Natural killer cell (primary cell): ENCODE measurements at regions not wholly inside any gene's neighbourhood (a gene's known extent, or its start where the extent isn't known, plus 50 kb on each side); places are given as distances from the start of the nearest gene placed in this dataset.

ENCODE experiments used
- ATAC-seq, 3 donors: fragments of 150-1000 bp in 2 of 3; fragments of 200-7000 bp in 1 of 3; cut with Tn5 transposase; 1 replicate in 1 of 3; 2 replicates in 2 of 3; pipeline ENCODE4 v1.10.0; 2021; ENCODE audit warnings: mild to moderate bottlenecking in 2 of 3, moderate library complexity in 2 of 3
- DNase-seq, 2 donors: peaks; one replicate each; pipeline versions ENCODE4 v3.0.0 to v3.0.0-alpha.2; 2013 to 2021; ENCODE audit warnings: mixed read lengths in 1 of 2
- H3K27ac ChIP-seq: one replicate; pipeline ENCODE4 v1.5.1; 2013; ENCODE audit warnings: mild to moderate bottlenecking, low read length
- H3K27me3 ChIP-seq: one replicate; pipeline ENCODE4 v1.6.1; 2013; ENCODE audit warnings: low read length; ENCODE audit not compliant: control insufficient read depth, insufficient read depth
- H3K36me3 ChIP-seq: one replicate; pipeline ENCODE4 v1.6.1; 2013; ENCODE audit warnings: low read length; ENCODE audit not compliant: control insufficient read depth, insufficient read depth
- H3K4me1 ChIP-seq: one replicate; pipeline ENCODE4 v1.6.1; 2013; ENCODE audit warnings: low read length; ENCODE audit not compliant: control insufficient read depth, insufficient read depth
- H3K4me3 ChIP-seq: one replicate; pipeline ENCODE4 v1.5.1; 2013; ENCODE audit warnings: low read length
- H3K9me3 ChIP-seq: one replicate; pipeline ENCODE4 v1.6.1; 2013; ENCODE audit warnings: low read length; ENCODE audit not compliant: control insufficient read depth, insufficient read depth
- H3K27ac Mint-ChIP-seq, 2 donors: one replicate each; pipeline ENCODE4 v1.8.0; 2022; ENCODE audit warnings: mild to moderate bottlenecking in 2 of 2, mixed read lengths in 2 of 2, moderate library complexity in 1 of 2
- H3K27me3 Mint-ChIP-seq, 2 donors: one replicate each; pipeline ENCODE4 v1.8.0; 2022; ENCODE audit warnings: low read depth in 2 of 2, mixed read lengths in 2 of 2
- H3K36me3 Mint-ChIP-seq: one replicate; pipeline ENCODE4 v1.8.0; 2022; ENCODE audit warnings: mixed read lengths
- H3K4me1 Mint-ChIP-seq, 2 donors: one replicate each; pipeline ENCODE4 v1.8.0; 2022; ENCODE audit warnings: mixed read lengths in 2 of 2
- H3K4me3 Mint-ChIP-seq: one replicate; pipeline ENCODE4 v1.8.0; 2022; ENCODE audit warnings: mild to moderate bottlenecking, moderate library complexity, mixed read lengths
- H3K9me3 Mint-ChIP-seq, 2 donors: one replicate each; pipeline ENCODE4 v1.8.0; 2022; ENCODE audit warnings: mixed read lengths in 2 of 2
- WGBS: methylation state at CpG from one replicate; pipeline ENCODE4 v1.1.7; 2013; ENCODE audit warnings: missing lambda C conversion rate; ENCODE audit not compliant: insufficient coverage; 5-methylcytosine and 5-hydroxymethylcytosine counted together
- intact Hi-C: fragments of 100-400 bp; cut with micrococcal nuclease; formaldehyde crosslinking; loops from one replicate; pipeline ENCODE4 v1.14.2; 2022
- TF ChIP-seq, protein P1 (sequence below): fragments of 200-600 bp; IDR thresholded peaks from one replicate; pipeline ENCODE4 v1.8.0; 2022; ENCODE audit warnings: antibody characterized with exemption

DNA sequence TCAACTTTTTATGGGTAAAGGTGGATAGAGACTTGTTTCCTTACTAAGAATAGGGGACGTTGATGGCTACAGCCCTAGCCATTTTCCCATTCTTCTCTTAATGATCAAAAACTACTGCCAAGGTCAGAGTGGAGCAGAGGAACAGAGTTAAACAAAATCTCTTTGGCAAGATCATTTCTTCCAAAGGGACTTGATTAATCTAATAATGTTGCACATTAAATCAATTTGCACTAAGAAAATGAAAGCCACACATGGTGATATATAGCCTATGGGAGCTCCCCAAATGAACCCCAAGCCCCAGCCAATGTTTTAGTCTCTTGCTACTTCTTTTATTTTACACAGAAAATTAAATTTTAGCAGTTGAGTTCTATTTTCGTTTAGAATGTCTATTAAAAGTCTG is 954.5 kb upstream of the SOX9 start:
- Mint-ChIP-seq H3K4me1 (no peaks in the 10 kb centered on the region), H3K36me3 (no peaks in the 10 kb centered on the region), H3K4me3 (no peak overlapping the region), H3K9me3 (peaks cover 11 to 13% of the 10 kb centered on the region in 2 donors), H3K27ac (no peak overlapping the region), H3K27me3 (no peaks in the 10 kb centered on the region)
- DNase-seq (no peak), ATAC-seq (no peak)
- Histone ChIP-seq H3K36me3 (no peaks in the 10 kb centered on the region), H3K27me3 (no peaks in the 10 kb centered on the region), H3K27ac (no peak overlapping the region), H3K9me3 (no peaks in the 10 kb centered on the region), H3K4me3 (no peak overlapping the region), H3K4me1 (no peaks in the 10 kb centered on the region)
- TF ChIP-seq, protein P1, sequence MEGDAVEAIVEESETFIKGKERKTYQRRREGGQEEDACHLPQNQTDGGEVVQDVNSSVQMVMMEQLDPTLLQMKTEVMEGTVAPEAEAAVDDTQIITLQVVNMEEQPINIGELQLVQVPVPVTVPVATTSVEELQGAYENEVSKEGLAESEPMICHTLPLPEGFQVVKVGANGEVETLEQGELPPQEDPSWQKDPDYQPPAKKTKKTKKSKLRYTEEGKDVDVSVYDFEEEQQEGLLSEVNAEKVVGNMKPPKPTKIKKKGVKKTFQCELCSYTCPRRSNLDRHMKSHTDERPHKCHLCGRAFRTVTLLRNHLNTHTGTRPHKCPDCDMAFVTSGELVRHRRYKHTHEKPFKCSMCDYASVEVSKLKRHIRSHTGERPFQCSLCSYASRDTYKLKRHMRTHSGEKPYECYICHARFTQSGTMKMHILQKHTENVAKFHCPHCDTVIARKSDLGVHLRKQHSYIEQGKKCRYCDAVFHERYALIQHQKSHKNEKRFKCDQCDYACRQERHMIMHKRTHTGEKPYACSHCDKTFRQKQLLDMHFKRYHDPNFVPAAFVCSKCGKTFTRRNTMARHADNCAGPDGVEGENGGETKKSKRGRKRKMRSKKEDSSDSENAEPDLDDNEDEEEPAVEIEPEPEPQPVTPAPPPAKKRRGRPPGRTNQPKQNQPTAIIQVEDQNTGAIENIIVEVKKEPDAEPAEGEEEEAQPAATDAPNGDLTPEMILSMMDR: no peak
- intact Hi-C loops: no loop called here
- no CpG with 5 or more reads among the region's 2 CpGs for WGBS

DNA sequence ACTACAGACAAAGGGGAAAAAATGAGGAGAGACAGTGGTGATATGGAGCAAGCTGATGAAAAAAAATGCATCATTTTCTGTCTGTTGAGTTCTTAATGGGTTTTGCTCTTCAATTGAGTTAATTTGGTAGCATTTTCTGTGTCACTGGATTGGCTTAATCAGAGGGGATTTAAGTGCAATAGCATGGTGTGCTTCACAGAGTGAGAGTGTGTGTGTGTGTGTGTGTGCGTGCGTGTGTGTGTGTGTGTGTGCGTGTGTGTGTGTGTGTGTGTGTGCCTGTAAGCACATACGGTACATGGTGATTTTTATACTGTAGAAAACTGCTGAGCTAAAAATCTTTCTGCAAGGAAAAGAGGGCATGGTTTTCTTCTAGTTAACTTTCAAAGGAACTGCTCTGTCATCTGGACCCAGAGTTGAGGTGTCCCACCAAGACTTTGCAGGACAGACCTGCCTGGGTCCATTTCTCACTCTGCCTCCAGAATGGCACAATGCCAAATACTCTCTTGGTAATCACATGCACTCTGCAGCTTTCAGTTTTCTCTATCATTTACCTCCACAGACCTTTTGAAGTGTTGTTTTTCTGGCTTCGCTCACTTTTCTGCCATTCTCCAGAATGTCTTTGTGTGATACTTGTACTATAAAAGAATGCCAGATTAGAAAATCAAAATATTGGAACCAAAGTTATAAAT is 952.6 kb upstream of the SOX9 start:
- no peak overlapping the region for H3K4me3 ChIP-seq
- DNase-seq (no peak), ATAC-seq (no peak)
- intact Hi-C loops: no loop called here
- H3K4me1 ChIP-seq: no peaks in the 10 kb centered on the region
- Mint-ChIP-seq H3K4me3 (no peak overlapping the region), H3K27ac (no peak overlapping the region), H3K4me1 (no peaks in the 10 kb centered on the region), H3K36me3 (no peaks in the 10 kb centered on the region), H3K9me3 (peaks cover 16% of the 10 kb centered on the region in 2 donors), H3K27me3 (no peaks in the 10 kb centered on the region)
- H3K36me3 ChIP-seq: no peaks in the 10 kb centered on the region
- H3K9me3 ChIP-seq: no peaks in the 10 kb centered on the region
- 57% methylated on average over 4 of the region's 5 CpGs for WGBS
- no peaks in the 10 kb centered on the region for H3K27me3 ChIP-seq
- H3K27ac ChIP-seq: no peak overlapping the region
- TF ChIP-seq, protein P1: no peak

DNA sequence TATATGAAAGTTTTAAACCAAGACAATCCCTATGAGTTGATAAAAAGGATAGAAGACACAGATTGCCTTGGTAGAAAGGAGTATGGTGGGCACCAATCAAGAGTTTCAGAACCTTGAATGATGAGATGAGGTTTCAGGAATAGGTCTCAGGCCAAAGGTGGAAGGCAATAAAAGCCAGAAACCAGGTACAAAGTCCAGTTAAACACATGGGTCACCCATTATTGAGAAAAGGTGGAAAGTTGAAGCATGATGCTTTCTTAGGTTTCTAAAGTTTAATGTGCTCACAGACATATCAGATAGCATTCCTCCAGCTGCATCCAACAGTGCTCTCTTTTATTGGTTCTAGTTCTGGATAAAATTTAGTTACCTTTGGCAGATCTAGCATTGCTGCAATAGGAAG is 950.8 kb upstream of the SOX9 start:
- intact Hi-C loops: no loop called here
- H3K4me3 Mint-ChIP-seq: no peak overlapping the region
- H3K9me3 Mint-ChIP-seq: peaks cover 18 to 19% of the 10 kb centered on the region in 2 donors
- TF ChIP-seq, protein P1: no peak
- Histone ChIP-seq H3K4me1 (no peaks in the 10 kb centered on the region), H3K4me3 (no peak overlapping the region), H3K27me3 (no peaks in the 10 kb centered on the region), H3K36me3 (no peaks in the 10 kb centered on the region), H3K27ac (no peak overlapping the region), H3K9me3 (no peaks in the 10 kb centered on the region)
- no peak for DNase-seq
- H3K4me1 Mint-ChIP-seq: no peaks in the 10 kb centered on the region
- H3K27ac Mint-ChIP-seq: no peak overlapping the region
- no peak for ATAC-seq
- H3K36me3 Mint-ChIP-seq: peaks cover 11% of the 10 kb centered on the region
- no peaks in the 10 kb centered on the region for H3K27me3 Mint-ChIP-seq

DNA sequence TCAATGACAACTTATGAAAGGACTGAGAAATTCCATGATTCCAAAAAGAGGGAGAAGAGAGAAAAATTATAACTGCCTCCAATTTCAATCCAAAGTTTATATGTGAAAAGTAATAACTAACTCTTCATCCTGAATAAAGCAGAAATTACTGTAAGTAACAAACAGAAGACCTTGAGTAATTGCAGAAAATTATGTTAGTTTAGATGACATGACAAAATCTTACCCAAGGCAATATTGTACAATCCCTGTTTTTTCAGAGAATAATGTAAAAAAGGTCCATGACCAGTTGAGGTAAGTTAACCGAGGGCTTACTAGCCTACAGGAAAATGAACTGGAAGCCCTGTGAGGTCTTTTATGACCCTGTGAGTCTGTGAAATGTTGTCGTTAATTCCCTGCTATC is 949.5 kb upstream of the SOX9 start:
- Mint-ChIP-seq H3K36me3 (peaks cover 11% of the 10 kb centered on the region), H3K9me3 (peaks cover 18 to 19% of the 10 kb centered on the region in 2 donors), H3K4me3 (no peak overlapping the region), H3K27me3 (no peaks in the 10 kb centered on the region), H3K4me1 (no peaks in the 10 kb centered on the region), H3K27ac (no peak overlapping the region)
- H3K4me1 ChIP-seq: no peaks in the 10 kb centered on the region
- TF ChIP-seq, protein P1: no peak
- ATAC-seq (no peak), DNase-seq (no peak)
- WGBS: 79% methylated on average over 2 of the region's 2 CpGs
- H3K4me3 ChIP-seq: no peak overlapping the region
- intact Hi-C loops: no loop called here
- H3K9me3 ChIP-seq: no peaks in the 10 kb centered on the region
- H3K27me3 ChIP-seq: no peaks in the 10 kb centered on the region
- no peak overlapping the region for H3K27ac ChIP-seq
- H3K36me3 ChIP-seq: no peaks in the 10 kb centered on the region
